ENCODE measurements at regions not wholly inside any gene's neighbourhood (a gene's known extent, or its start where the extent isn't known, plus 50 kb on each side); places are given as distances from the start of the nearest gene placed in this dataset.

GRCh38 chr3:148546959-148547358 is 150.7 kb upstream of the AGTR1 start:
- TF ChIP-seq CTCF (IDR thresholded peaks at IDR 0.05) (no peak), POLR2AphosphoS5 (IDR thresholded peaks at IDR 0.05) (no peak)
